ENCODE measurements at regions not wholly inside any gene's neighbourhood (a gene's known extent, or its start where the extent isn't known, plus 50 kb on each side); places are given as distances from the start of the nearest gene placed in this dataset.

GRCh38 chr15:37516621-37517020 lies 416.3 kb upstream of the MEIS2 start:
- TF ChIP-seq CTCF (IDR thresholded peaks at IDR 0.05; ENCODE audit: insufficient read depth, low read depth, low read length) = no peak
- H3K4me3 ChIP-seq (ENCODE audit: low read depth, low read length) = no peak overlapping the region
- DNase-seq (ENCODE audit: low read depth) = no peak

DNA sequence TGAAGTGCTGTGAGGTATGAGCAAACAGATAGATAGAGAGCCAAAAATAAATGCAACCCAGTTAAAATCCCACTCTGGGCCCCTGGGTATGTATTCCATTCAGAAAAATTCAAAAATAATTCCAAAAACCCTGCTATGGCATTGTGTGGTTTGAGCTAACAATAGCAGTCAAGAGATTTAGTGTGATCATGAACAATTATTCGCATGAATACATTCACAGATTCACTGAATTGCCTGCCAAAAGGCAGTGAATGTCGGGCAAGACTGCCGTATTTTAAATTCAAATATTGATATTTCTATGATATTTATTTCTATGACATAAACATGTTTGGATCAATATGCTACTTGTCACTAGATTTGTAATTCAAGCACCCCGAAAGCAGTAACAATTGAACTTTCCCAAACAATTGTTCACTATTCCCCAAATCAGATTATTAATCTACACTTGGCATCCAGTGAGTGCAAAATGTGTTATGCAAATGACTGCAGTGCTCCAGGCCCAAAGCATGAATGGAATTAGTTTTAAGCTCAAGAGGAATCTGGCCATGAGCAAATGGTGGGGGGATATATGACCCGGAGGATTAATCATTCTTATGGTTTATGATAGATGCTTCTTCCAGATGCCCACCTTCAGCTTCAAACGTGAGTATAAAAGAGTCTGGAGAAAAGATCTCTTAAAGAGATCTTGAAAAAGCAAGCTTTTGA lies 417.0 kb upstream of the MEIS2 start:
- no peak for DNase-seq (ENCODE audit: low read depth)
- no peak for TF ChIP-seq CTCF (IDR thresholded peaks at IDR 0.05; ENCODE audit: insufficient read depth, low read depth, low read length)

GRCh38 chr15:37518436-37518835 lies 416.0 kb upstream of the TMCO5A start:
- no peak for DNase-seq (ENCODE audit: low read depth)
- TF ChIP-seq CTCF (IDR thresholded peaks at IDR 0.05; ENCODE audit: insufficient read depth, low read depth, low read length) = no peak
- H3K4me3 ChIP-seq (ENCODE audit: low read depth, low read length) = no peak overlapping the region

More for the DNA sequence above, 417.0 kb upstream of the MEIS2 start:
- no peak overlapping the region for H3K4me3 ChIP-seq (ENCODE audit: low read depth, low read length)

- no peak overlapping the region for H3K4me3 ChIP-seq (ENCODE audit: low read depth, low read length)
- DNase-seq (ENCODE audit: low read depth) = no peak
- TF ChIP-seq CTCF (IDR thresholded peaks at IDR 0.05; ENCODE audit: insufficient read depth, low read depth, low read length) = no peak
Measured at GRCh38 chr15:37520026-37520425, 414.4 kb upstream of the TMCO5A start.

DNA sequence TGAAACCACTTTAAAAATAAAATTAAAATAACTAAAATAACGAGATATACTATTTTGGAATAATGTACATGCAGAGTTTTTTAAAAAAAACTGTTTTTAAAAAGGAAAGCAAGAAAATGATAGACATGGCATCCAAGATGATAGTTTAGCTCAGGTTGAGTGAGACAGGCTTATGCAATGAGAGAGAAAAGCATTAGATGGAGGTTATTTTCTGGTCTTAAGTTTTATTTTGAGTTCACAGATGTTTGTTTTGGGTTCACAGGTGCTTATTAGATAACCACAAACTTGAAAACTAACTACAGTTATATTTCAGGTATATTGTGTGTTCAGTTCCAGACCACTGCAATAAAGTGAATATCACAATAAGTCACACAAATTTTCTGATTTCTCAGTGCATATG lies 413.6 kb upstream of the TMCO5A start:
- no peak for TF ChIP-seq CTCF (IDR thresholded peaks at IDR 0.05; ENCODE audit: insufficient read depth, low read depth, low read length)
- DNase-seq (ENCODE audit: low read depth) = no peak
- H3K4me3 ChIP-seq (ENCODE audit: low read depth, low read length) = no peak overlapping the region

DNA sequence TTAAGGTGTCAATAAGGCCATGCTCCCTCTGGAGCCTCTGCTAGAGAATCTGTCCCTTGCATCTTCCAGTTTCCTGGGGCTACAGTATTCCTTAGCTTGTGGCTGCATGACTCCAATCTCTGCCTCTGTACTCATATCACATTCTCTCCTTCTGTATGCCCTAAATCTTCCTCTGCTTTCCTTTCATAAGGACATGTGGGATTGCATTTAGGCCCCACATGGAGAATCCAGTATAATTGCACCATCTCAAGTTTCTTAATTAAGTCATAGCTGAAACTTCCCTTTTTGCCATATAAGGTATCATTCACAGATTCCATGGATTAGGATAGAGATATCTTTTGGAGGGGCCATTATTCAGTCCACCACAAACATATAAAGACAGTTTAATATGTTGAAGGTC lies 409.8 kb upstream of the TMCO5A start:
- no peak for DNase-seq (ENCODE audit: low read depth)
- no peak overlapping the region for H3K4me3 ChIP-seq (ENCODE audit: low read depth, low read length)
- no peak for TF ChIP-seq CTCF (IDR thresholded peaks at IDR 0.05; ENCODE audit: insufficient read depth, low read depth, low read length)

- no peak for DNase-seq (ENCODE audit: low read depth)
- H3K4me3 ChIP-seq (ENCODE audit: low read depth, low read length) = no peak overlapping the region
- no peak for TF ChIP-seq CTCF (IDR thresholded peaks at IDR 0.05; ENCODE audit: insufficient read depth, low read depth, low read length)
Measured at GRCh38 chr15:37528432-37528831, 406.0 kb upstream of the TMCO5A start.

All from fibroblast of villous mesenchyme (primary cell).